ENCODE measurements at regions not wholly inside any gene's neighbourhood (a gene's known extent, or its start where the extent isn't known, plus 50 kb on each side); places are given as distances from the start of the nearest gene placed in this dataset.

- no peak for TF ChIP-seq ZNF274 (IDR thresholded peaks at IDR 0.05; ENCODE audit: low read depth, low read length)
- no peak overlapping the region for H3K4me3 ChIP-seq (ENCODE audit: low read length)
These were observed 188.0 kb upstream of the HDDC2 start for GRCh38 chr6:125489579-125490285.

GRCh38 chr6:125491860-125492618 lies 190.3 kb upstream of the HDDC2 start:
- TF ChIP-seq ZNF274 (IDR thresholded peaks at IDR 0.05; ENCODE audit: low read depth, low read length), result no peak

GRCh38 chr6:125498606-125499005 lies 196.8 kb upstream of the HDDC2 start:
- H3K4me3 ChIP-seq (ENCODE audit: low read length), result no peak overlapping the region
- no peak for TF ChIP-seq ZNF274 (IDR thresholded peaks at IDR 0.05; ENCODE audit: low read depth, low read length)

More at GRCh38 chr6:125491860-125492618, 190.3 kb upstream of the HDDC2 start:
- H3K4me3 ChIP-seq (ENCODE audit: low read length), result no peak overlapping the region

GRCh38 chr6:125499535-125499934 lies 197.8 kb upstream of the HDDC2 start:
- no peak overlapping the region for H3K4me3 ChIP-seq (ENCODE audit: low read length)
- TF ChIP-seq ZNF274 (IDR thresholded peaks at IDR 0.05; ENCODE audit: low read depth, low read length), result no peak

GRCh38 chr6:125503181-125503580 lies 201.4 kb upstream of the HDDC2 start:
- no peak for TF ChIP-seq ZNF274 (IDR thresholded peaks at IDR 0.05; ENCODE audit: low read depth, low read length)
- no peak overlapping the region for H3K4me3 ChIP-seq (ENCODE audit: low read length)

- no peak for TF ChIP-seq ZNF274 (IDR thresholded peaks at IDR 0.05; ENCODE audit: low read depth, low read length)
- H3K4me3 ChIP-seq (ENCODE audit: low read length), result no peak overlapping the region
These were observed 206.4 kb upstream of the HDDC2 start for GRCh38 chr6:125507987-125508655.

GRCh38 chr6:125508793-125509192 lies 207.0 kb upstream of the HDDC2 start:
- TF ChIP-seq ZNF274 (IDR thresholded peaks at IDR 0.05; ENCODE audit: low read depth, low read length), result no peak
- no peak overlapping the region for H3K4me3 ChIP-seq (ENCODE audit: low read length)

- TF ChIP-seq ZNF274 (IDR thresholded peaks at IDR 0.05; ENCODE audit: low read depth, low read length), result no peak
- no peak overlapping the region for H3K4me3 ChIP-seq (ENCODE audit: low read length)
These were observed 207.7 kb upstream of the HDDC2 start for GRCh38 chr6:125509477-125509876.

- no peak for TF ChIP-seq ZNF274 (IDR thresholded peaks at IDR 0.05; ENCODE audit: low read depth, low read length)
- H3K4me3 ChIP-seq (ENCODE audit: low read length), result no peak overlapping the region
These were observed 208.6 kb upstream of the HDDC2 start for GRCh38 chr6:125510405-125510804.

GRCh38 chr6:125511809-125512396 lies 210.1 kb upstream of the HDDC2 start:
- H3K4me3 ChIP-seq (ENCODE audit: low read length), result no peak overlapping the region
- TF ChIP-seq ZNF274 (IDR thresholded peaks at IDR 0.05; ENCODE audit: low read depth, low read length), result no peak

- TF ChIP-seq ZNF274 (IDR thresholded peaks at IDR 0.05; ENCODE audit: low read depth, low read length), result no peak
These were observed 210.9 kb upstream of the HDDC2 start for GRCh38 chr6:125512621-125513020.

GRCh38 chr6:125513978-125514377 lies 212.2 kb upstream of the HDDC2 start:
- TF ChIP-seq ZNF274 (IDR thresholded peaks at IDR 0.05; ENCODE audit: low read depth, low read length), result no peak
- H3K4me3 ChIP-seq (ENCODE audit: low read length), result no peak overlapping the region

More at GRCh38 chr6:125512621-125513020, 210.9 kb upstream of the HDDC2 start:
- no peak overlapping the region for H3K4me3 ChIP-seq (ENCODE audit: low read length)

- no peak overlapping the region for H3K4me3 ChIP-seq (ENCODE audit: low read length)
- TF ChIP-seq ZNF274 (IDR thresholded peaks at IDR 0.05; ENCODE audit: low read depth, low read length), result no peak
These were observed 214.9 kb upstream of the HDDC2 start for GRCh38 chr6:125516644-125517043.

- H3K4me3 ChIP-seq (ENCODE audit: low read length), result no peak overlapping the region
- no peak for TF ChIP-seq ZNF274 (IDR thresholded peaks at IDR 0.05; ENCODE audit: low read depth, low read length)
These were observed 217.6 kb upstream of the HDDC2 start for GRCh38 chr6:125519367-125519766.

All from GM08714 (cell line).